22Rv1 (cell line): ENCODE measurements at regions not wholly inside any gene's neighbourhood (a gene's known extent, or its start where the extent isn't known, plus 50 kb on each side); places are given as distances from the start of the nearest gene placed in this dataset.

Experiments used
- CTCF ChIP-seq: fragments of 450-650 bp; IDR thresholded peaks from 2 replicates; pipeline ENCODE4 v1.5.1; 2017; ENCODE audit warnings: mild to moderate bottlenecking
- ZFX ChIP-seq: fragments of 450-650 bp; IDR thresholded peaks from 2 replicates; pipeline ENCODE4 v1.6.1; 2017; ENCODE audit warnings: antibody characterized with exemption, borderline replicate concordance

GRCh38 chr17:70797166-70797565 lies 627.8 kb downstream of the KCNJ2 start:
- TF ChIP-seq CTCF (no peak), ZFX (no peak)
